ENCODE measurements at regions not wholly inside any gene's neighbourhood (a gene's known extent, or its start where the extent isn't known, plus 50 kb on each side); places are given as distances from the start of the nearest gene placed in this dataset.

DNA sequence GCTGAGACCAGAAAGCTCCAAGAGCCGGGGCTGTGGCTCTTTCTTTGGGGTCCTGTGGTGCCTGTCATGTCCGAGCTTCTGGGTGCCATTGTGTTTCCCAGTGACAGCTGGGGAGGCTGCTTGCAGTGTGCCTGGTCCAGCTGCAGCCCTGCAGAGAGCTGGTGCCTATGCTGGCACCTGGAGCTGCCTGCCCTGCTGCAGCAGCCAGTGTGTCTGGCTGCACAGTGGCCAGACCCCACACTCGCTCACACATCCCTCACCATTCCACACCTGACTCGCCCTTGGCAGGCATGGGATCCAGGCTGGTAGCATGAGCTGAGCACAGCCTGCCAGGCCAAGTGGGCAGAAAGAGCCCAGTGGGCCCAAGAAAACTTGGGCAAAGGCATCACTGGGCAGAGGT, 635.1 kb upstream of the SEMA3D start:
- no peak overlapping the region for H3K27ac ChIP-seq
- FAIRE-seq, result no peak
- H3K4me1 ChIP-seq, result no peaks in the 10 kb centered on the region
- TF ChIP-seq ZSCAN20 (CRISPR knock-in tag; IDR thresholded peaks at IDR 0.05) (no peak), RNF2 (IDR thresholded peaks at IDR 0.05; ENCODE audit: borderline replicate concordance, low read depth) (no peak), HDAC2 (IDR thresholded peaks at IDR 0.05) (no peak), RFX5 (IDR thresholded peaks at IDR 0.05) (no peak), POLR2AphosphoS2 (conservative IDR thresholded peaks at IDR 0.05; ENCODE audit: low read length) (no peak), TP53 (CRISPR knock-in tag; IDR thresholded peaks at IDR 0.05) (no peak), SMC3 (IDR thresholded peaks at IDR 0.05) (no peak), TFCP2L1 (CRISPR knock-in tag; IDR thresholded peaks at IDR 0.05) (no peak), NFE2L2 (conservative IDR thresholded peaks at IDR 0.05; ENCODE audit: low read length) (no peak), ZNF302 (CRISPR knock-in tag; IDR thresholded peaks at IDR 0.05) (no peak), BHLHE40 (IDR thresholded peaks at IDR 0.05; ENCODE audit: low read depth, low read length) (no peak), GATA3 (IDR thresholded peaks at IDR 0.05; ENCODE audit: borderline replicate concordance) (no peak), NPAS2 (CRISPR knock-in tag; IDR thresholded peaks at IDR 0.05; ENCODE audit: borderline replicate concordance) (no peak), CHD4 (IDR thresholded peaks at IDR 0.05; ENCODE audit: borderline replicate concordance) (no peak), NR3C1 (IDR thresholded peaks at IDR 0.05) (no peak)
- TF ChIP-seq, protein P1, sequence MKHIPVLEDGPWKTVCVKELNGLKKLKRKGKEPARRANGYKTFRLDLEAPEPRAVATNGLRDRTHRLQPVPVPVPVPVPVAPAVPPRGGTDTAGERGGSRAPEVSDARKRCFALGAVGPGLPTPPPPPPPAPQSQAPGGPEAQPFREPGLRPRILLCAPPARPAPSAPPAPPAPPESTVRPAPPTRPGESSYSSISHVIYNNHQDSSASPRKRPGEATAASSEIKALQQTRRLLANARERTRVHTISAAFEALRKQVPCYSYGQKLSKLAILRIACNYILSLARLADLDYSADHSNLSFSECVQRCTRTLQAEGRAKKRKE (CRISPR knock-in tag; IDR thresholded peaks at IDR 0.05; ENCODE audit: low read depth), result no peak
- TF ChIP-seq, protein P2, sequence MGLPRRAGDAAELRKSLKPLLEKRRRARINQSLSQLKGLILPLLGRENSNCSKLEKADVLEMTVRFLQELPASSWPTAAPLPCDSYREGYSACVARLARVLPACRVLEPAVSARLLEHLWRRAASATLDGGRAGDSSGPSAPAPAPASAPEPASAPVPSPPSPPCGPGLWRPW (IDR thresholded peaks at IDR 0.05), result no peak
- no peak for ATAC-seq
- ChIA-PET CTCF (interaction anchor here (1.0 to 2.6 kb wide), 4 partner anchors 8 to 790 kb away, joined by 3 to 17 read pairs (median 4); no protein-coding TSS in a partner anchor), POLR2A (no interaction called here)
- DNase-seq (ENCODE audit: low read depth in 1 of 2, low spot score in 1 of 2), result no peak
- 35% methylated on average over 4 of the region's 4 CpGs for WGBS (ENCODE audit: missing lambda C conversion rate)
- H3K4me3 ChIP-seq, result no peak overlapping the region
- no peaks in the 10 kb centered on the region for H3K9me3 ChIP-seq
- no peak overlapping the region for H3K4me2 ChIP-seq

DNA sequence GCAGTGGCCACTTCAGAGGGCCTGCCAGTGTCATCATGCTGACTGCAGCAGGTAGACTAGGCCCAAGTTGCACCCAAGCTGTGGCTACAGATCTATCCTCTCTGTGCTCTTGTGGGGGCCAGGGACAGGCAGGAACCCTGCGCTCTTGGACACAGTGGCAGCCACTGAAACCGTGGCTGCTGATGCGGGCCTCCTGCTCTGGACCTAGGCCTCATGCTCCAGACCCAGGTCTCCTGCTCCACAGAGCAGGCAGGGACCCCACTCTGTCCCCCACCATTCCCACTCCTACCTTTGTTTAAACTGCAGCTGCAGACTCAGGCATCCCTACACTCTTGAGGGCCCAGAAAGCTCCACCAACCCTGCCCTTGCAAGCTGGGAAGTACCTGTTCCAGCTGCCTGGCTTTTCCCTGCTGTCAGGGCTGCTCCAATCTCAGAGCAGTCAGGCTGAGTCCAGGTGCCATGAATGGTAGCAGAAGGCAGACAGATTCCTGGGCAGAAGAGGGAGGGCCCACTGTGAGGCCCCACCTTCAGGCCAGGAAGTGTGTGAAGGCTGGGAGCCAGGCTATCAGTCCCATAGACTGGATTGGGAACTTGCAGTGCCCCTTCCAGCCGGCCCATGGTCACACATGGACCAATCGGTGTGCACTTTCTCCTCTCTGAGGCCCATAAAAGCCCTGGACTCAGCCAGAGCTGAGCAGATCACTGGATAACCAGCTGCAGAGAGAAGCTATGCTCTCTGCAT, 634.0 kb upstream of the SEMA3D start:
- Histone ChIP-seq H3K4me3 (no peak overlapping the region), H3K4me2 (no peak overlapping the region), H3K9me3 (no peaks in the 10 kb centered on the region), H3K4me1 (no peaks in the 10 kb centered on the region), H3K27ac (no peak overlapping the region)
- POLR2A ChIA-PET, result no interaction called here
- FAIRE-seq, result no peak
- CTCF ChIA-PET, result interaction anchor here (0.6 to 2.6 kb wide), 6 partner anchors 9 to 789 kb away, joined by 3 to 17 read pairs (median 3); no protein-coding TSS in a partner anchor
- ATAC-seq, result peak in 1 of 2 experiments; percentile 39; a peak in 2 of 6 replicates
- no peak for DNase-seq (ENCODE audit: low read depth in 1 of 2, low spot score in 1 of 2)
- TF ChIP-seq FOXS1 (CRISPR knock-in tag; IDR thresholded peaks at IDR 0.05) (no peak), TP53 (CRISPR knock-in tag; IDR thresholded peaks at IDR 0.05) (no peak), RCOR1 (IDR thresholded peaks at IDR 0.05; ENCODE audit: low read depth, low read length) (no peak), HDAC2 (IDR thresholded peaks at IDR 0.05) (no peak), CBX2 (IDR thresholded peaks at IDR 0.05; ENCODE audit: borderline replicate concordance, low read depth) (no peak), HOXB13 (CRISPR knock-in tag; IDR thresholded peaks at IDR 0.05; ENCODE audit: low read depth) (no peak), SREBF2 (IDR thresholded peaks at IDR 0.05) (no peak), FOSL2 (IDR thresholded peaks at IDR 0.05) (no peak), FOSL2 (CRISPR knock-in tag; IDR thresholded peaks at IDR 0.05) (no peak), CBX8 (IDR thresholded peaks at IDR 0.05) (no peak), ESRRA (IDR thresholded peaks at IDR 0.05; ENCODE audit: borderline replicate concordance, low read length) (no peak), JUNB (IDR thresholded peaks at IDR 0.05) (no peak), TFCP2L1 (CRISPR knock-in tag; IDR thresholded peaks at IDR 0.05) (no peak), ZFP36 (IDR thresholded peaks at IDR 0.05; ENCODE audit: borderline replicate concordance, partially characterized antibody) (no peak), EP300 (IDR thresholded peaks at IDR 0.05) (no peak), EHF (CRISPR knock-in tag; IDR thresholded peaks at IDR 0.05) (no peak)
- TF ChIP-seq, protein P3, sequence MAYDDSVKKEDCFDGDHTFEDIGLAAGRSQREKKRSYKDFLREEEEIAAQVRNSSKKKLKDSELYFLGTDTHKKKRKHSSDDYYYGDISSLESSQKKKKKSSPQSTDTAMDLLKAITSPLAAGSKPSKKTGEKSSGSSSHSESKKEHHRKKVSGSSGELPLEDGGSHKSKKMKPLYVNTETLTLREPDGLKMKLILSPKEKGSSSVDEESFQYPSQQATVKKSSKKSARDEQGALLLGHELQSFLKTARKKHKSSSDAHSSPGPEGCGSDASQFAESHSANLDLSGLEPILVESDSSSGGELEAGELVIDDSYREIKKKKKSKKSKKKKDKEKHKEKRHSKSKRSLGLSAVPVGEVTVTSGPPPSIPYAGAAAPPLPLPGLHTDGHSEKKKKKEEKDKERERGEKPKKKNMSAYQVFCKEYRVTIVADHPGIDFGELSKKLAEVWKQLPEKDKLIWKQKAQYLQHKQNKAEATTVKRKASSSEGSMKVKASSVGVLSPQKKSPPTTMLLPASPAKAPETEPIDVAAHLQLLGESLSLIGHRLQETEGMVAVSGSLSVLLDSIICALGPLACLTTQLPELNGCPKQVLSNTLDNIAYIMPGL (CRISPR knock-in tag; IDR thresholded peaks at IDR 0.05; ENCODE audit: borderline replicate concordance), result no peak
- TF ChIP-seq, protein P4, sequence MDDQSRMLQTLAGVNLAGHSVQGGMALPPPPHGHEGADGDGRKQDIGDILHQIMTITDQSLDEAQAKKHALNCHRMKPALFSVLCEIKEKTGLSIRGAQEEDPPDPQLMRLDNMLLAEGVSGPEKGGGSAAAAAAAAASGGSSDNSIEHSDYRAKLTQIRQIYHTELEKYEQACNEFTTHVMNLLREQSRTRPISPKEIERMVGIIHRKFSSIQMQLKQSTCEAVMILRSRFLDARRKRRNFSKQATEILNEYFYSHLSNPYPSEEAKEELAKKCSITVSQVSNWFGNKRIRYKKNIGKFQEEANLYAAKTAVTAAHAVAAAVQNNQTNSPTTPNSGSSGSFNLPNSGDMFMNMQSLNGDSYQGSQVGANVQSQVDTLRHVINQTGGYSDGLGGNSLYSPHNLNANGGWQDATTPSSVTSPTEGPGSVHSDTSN (IDR thresholded peaks at IDR 0.05), result no peak
- TF ChIP-seq, protein P5, sequence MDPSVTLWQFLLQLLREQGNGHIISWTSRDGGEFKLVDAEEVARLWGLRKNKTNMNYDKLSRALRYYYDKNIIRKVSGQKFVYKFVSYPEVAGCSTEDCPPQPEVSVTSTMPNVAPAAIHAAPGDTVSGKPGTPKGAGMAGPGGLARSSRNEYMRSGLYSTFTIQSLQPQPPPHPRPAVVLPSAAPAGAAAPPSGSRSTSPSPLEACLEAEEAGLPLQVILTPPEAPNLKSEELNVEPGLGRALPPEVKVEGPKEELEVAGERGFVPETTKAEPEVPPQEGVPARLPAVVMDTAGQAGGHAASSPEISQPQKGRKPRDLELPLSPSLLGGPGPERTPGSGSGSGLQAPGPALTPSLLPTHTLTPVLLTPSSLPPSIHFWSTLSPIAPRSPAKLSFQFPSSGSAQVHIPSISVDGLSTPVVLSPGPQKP (IDR thresholded peaks at IDR 0.05; ENCODE audit: low read depth, low read length), result no peak
- TF ChIP-seq, protein P6, sequence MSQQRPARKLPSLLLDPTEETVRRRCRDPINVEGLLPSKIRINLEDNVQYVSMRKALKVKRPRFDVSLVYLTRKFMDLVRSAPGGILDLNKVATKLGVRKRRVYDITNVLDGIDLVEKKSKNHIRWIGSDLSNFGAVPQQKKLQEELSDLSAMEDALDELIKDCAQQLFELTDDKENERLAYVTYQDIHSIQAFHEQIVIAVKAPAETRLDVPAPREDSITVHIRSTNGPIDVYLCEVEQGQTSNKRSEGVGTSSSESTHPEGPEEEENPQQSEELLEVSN (IDR thresholded peaks at IDR 0.05; ENCODE audit: borderline replicate concordance, low read depth), result no peak
- WGBS (ENCODE audit: missing lambda C conversion rate), result 54% methylated on average over 4 of the region's 5 CpGs

Measured in A549 (cell line).